CD4-positive, alpha-beta T cell treated with Interferon gamma for 1 hour (primary cell): ENCODE measurements at regions not wholly inside any gene's neighbourhood (a gene's known extent, or its start where the extent isn't known, plus 50 kb on each side); places are given as distances from the start of the nearest gene placed in this dataset.

Experiments
- DNase-seq: peaks from one replicate; pipeline ENCODE4 v3.0.0-alpha.2; 2020

- DNase-seq = no peak
Observed at GRCh38 chr3:176969066-176969465, 228.2 kb downstream of the TBL1XR1 start.

GRCh38 chr3:176968631-176969030, 228.7 kb downstream of the TBL1XR1 start:
- DNase-seq = no peak

GRCh38 chr3:176967522-176967921, 229.8 kb downstream of the TBL1XR1 start:
- no peak for DNase-seq

GRCh38 chr3:176964661-176965060, 232.6 kb downstream of the TBL1XR1 start:
- DNase-seq = no peak

- DNase-seq = no peak
Observed at GRCh38 chr3:176961916-176962315, 235.4 kb downstream of the TBL1XR1 start.

- DNase-seq = no peak
Observed at GRCh38 chr3:176959867-176960266, 237.4 kb downstream of the TBL1XR1 start.

- DNase-seq = no peak
Observed at GRCh38 chr3:176958560-176958959, 238.7 kb downstream of the TBL1XR1 start.

GRCh38 chr3:176954517-176954916, 242.8 kb downstream of the TBL1XR1 start:
- DNase-seq = no peak

- DNase-seq = no peak
Observed at GRCh38 chr3:176953106-176954060, 243.9 kb downstream of the TBL1XR1 start.

GRCh38 chr3:176951586-176952292, 245.5 kb downstream of the TBL1XR1 start:
- no peak for DNase-seq

- no peak for DNase-seq
Observed at GRCh38 chr3:176951144-176951543, 246.1 kb downstream of the TBL1XR1 start.

- DNase-seq = no peak
Observed at GRCh38 chr3:176950743-176951142, 246.5 kb downstream of the TBL1XR1 start.

GRCh38 chr3:176948151-176948550, 249.1 kb downstream of the TBL1XR1 start:
- no peak for DNase-seq

- DNase-seq = no peak
Observed at GRCh38 chr3:176946202-176946601, 251.1 kb downstream of the TBL1XR1 start.

GRCh38 chr3:176942305-176942704, 255.0 kb downstream of the TBL1XR1 start:
- no peak for DNase-seq

GRCh38 chr3:176941689-176942088, 255.6 kb downstream of the TBL1XR1 start:
- no peak for DNase-seq

GRCh38 chr3:176939022-176939817, 258.1 kb downstream of the TBL1XR1 start:
- DNase-seq = no peak

GRCh38 chr3:176937994-176938393, 259.3 kb downstream of the TBL1XR1 start:
- no peak for DNase-seq

- DNase-seq = no peak
Observed at GRCh38 chr3:176937541-176937940, 259.7 kb downstream of the TBL1XR1 start.

GRCh38 chr3:176935194-176935888, 261.9 kb downstream of the TBL1XR1 start:
- no peak for DNase-seq

- DNase-seq = no peak
Observed at GRCh38 chr3:176934698-176935097, 262.6 kb downstream of the TBL1XR1 start.

- no peak for DNase-seq
Observed at GRCh38 chr3:176933704-176934103, 263.6 kb downstream of the TBL1XR1 start.

- no peak for DNase-seq
Observed at GRCh38 chr3:176932433-176932832, 264.8 kb downstream of the TBL1XR1 start.
